H54 (cell line): ENCODE measurements at regions not wholly inside any gene's neighbourhood (a gene's known extent, or its start where the extent isn't known, plus 50 kb on each side); places are given as distances from the start of the nearest gene placed in this dataset.

Experiments used
- DNase-seq: peaks from one replicate; pipeline ENCODE4 v3.0.0; 2011; ENCODE audit warnings: low spot score, mixed read lengths; ENCODE audit not compliant: insufficient read length
- FAIRE-seq: peaks from 3 replicates; lab custom pipeline; 2011; peaks lifted over from hg19 to GRCh38; lab: Jason Lieb, UNC
- POLR2A ChIP-seq: IDR thresholded peaks from 2 replicates; pipeline ENCODE4 v1.6.1; 2011; ENCODE audit warnings: low read depth, mild to moderate bottlenecking, low read length

DNA sequence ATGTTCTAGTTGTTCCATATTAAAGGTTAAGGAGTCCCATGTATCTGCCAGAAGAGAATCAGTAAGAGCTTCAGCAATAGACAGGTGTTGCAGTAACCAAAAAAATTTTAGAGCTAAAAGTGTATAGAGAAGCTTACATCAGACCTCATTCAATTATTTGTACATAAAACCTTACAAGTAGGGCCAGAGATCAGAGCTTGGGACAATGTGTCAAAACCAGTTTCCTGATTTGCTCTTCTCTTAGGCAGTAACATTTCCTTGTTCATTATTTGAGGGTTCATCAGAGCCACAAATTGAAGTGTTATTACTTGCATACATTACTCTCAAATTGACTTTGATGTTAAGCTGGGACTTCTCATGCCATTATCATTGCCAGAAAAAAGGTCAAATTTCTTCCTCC, 55.5 kb upstream of the ATXN7L3B start:
- DNase-seq (no peak), FAIRE-seq (no peak)
- TF ChIP-seq POLR2A, result no peak

DNA sequence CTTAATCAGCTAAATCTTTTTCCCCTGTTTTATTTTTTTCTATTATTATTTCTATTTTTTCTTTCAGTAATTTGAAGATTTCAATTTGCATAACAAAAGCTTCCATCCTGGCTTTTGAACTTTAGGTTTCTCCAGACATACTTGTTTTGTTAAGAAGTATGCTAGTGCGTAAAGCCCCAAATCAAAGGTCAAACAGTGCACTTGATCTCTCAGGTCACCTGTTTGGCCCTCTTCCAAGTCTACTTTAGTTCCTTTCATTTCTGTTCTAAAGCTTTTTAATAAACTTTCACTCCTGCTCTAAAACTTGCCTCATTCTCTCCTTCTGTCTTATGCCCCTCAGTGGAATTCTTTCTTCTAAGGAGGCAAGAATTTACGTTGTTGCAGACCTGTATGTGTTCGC, 54.6 kb upstream of the ATXN7L3B start:
- no peak for DNase-seq
- TF ChIP-seq POLR2A, result no peak
- FAIRE-seq, result no peak
